Fibroblast of mammary gland (primary cell): ENCODE measurements at regions not wholly inside any gene's neighbourhood (a gene's known extent, or its start where the extent isn't known, plus 50 kb on each side); places are given as distances from the start of the nearest gene placed in this dataset.

ENCODE experiments used
- DNase-seq: peaks from one replicate; pipeline ENCODE4 v3.0.0-alpha.2; 2010; ENCODE audit warnings: low read depth
- H3K4me3 ChIP-seq: 2 replicates; pipeline ENCODE4 v1.5.1; 2011; ENCODE audit warnings: low read depth, mild to moderate bottlenecking, low read length, moderate library complexity; ENCODE audit not compliant: control insufficient read depth
- TF ChIP-seq, protein P1 (sequence below): conservative IDR thresholded peaks from 2 replicates; pipeline ENCODE4 v1.5.1; 2011; ENCODE audit warnings: low read depth, low read length, inconsistent platforms; ENCODE audit not compliant: control insufficient read depth, insufficient read depth

DNA sequence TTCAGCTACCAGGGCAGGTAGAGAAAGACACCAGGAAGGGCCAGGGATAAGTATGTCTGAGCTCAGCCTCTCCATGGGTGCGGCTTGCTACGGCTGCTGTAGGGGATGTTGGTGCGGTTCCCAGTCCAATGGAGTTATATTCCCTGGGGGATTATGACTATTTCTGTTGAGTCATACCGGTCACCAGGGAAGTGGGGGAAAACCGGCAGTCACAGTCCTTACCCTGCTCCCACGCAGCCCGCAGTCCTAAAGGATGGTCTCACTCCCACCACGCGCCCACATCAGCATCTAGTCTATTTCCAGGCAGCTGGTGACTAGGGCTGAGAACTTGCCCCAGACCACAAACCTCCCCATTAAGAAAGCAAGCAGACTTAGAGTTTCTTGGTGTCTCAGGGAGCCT lies 191.6 kb downstream of the VEGFC start:
- TF ChIP-seq, protein P1, sequence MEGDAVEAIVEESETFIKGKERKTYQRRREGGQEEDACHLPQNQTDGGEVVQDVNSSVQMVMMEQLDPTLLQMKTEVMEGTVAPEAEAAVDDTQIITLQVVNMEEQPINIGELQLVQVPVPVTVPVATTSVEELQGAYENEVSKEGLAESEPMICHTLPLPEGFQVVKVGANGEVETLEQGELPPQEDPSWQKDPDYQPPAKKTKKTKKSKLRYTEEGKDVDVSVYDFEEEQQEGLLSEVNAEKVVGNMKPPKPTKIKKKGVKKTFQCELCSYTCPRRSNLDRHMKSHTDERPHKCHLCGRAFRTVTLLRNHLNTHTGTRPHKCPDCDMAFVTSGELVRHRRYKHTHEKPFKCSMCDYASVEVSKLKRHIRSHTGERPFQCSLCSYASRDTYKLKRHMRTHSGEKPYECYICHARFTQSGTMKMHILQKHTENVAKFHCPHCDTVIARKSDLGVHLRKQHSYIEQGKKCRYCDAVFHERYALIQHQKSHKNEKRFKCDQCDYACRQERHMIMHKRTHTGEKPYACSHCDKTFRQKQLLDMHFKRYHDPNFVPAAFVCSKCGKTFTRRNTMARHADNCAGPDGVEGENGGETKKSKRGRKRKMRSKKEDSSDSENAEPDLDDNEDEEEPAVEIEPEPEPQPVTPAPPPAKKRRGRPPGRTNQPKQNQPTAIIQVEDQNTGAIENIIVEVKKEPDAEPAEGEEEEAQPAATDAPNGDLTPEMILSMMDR: no peak
- H3K4me3 ChIP-seq: no peak overlapping the region
- peak; percentile 83 for DNase-seq

DNA sequence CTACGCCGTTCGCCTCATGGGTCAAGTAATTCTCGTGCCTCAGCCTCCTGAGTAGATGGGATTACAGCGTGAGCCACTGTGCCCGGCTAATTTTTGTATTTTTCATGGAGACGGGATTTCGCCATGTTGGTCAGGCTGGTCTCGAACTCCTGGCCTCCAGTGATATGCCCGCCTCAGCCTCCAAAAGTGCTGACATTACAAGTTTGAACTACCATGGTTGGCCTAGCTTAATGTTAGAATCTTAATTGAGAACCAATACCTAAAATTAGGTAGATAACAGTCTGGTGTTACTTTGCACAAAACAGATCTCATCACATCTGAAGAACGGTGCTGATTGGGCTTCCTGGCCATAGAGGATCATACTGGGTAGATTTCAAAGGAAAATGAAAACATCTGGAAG lies 184.9 kb downstream of the VEGFC start:
- TF ChIP-seq, protein P1: no peak
- no peak for DNase-seq
- no peak overlapping the region for H3K4me3 ChIP-seq

DNA sequence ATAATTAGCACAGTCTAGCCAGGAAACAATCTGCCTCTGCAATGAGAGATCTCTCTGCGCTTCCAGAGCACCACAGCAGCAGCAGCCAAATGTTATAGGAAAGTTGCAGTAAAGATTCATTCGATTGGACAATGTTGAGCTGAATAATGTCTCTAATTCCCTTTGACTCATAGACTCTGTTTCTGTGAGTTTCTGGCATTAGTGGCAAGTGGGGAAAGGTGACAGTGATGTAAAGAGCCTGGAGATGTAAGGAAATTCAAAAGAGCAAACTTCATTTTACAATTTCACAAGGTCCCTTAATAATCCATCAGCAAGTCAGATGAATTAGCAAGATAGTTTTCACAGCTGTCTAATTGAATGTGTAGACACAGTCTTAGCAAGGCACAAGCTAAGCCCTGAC lies 184.4 kb downstream of the VEGFC start:
- TF ChIP-seq, protein P1: no peak
- no peak overlapping the region for H3K4me3 ChIP-seq
- no peak for DNase-seq

DNA sequence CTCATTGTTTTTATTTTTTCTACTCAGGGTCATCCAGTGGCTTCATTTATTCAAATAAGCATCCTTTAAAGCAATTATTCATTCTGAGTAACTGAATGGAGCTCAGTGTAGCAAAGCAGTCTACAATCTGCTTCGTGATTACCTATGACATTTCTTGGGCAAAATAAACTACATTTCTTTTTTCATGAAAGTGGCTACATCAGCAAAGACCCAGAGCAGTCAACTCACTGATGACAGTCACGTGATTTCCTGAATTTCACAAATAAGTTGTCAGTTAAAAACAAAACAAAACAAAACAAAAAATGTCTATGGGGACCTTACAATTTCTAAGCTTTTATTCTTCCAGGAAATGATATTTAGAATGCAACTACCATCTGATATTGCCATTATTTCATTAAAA lies 182.1 kb downstream of the VEGFC start:
- DNase-seq: no peak
- TF ChIP-seq, protein P1: no peak
- H3K4me3 ChIP-seq: no peak overlapping the region

DNA sequence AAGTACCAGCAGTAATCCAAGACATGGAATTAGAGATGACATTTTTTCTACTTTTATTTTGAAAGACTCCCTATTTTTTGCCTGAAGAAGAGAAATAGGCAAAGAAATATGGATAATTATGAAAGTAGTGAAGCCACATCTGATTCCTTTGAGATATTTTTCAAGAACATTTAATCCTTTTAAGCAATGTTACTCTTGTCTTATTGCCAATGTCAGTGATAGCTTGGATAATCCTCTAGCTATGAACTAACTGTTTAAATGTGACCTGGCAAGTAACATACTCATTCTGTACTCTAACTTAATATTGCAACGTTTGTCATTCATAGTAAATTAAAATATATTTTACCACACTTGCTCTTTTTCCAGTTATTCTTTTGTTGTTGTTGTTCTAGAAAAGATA lies 181.3 kb downstream of the VEGFC start:
- TF ChIP-seq, protein P1: no peak
- no peak overlapping the region for H3K4me3 ChIP-seq
- DNase-seq: no peak

DNA sequence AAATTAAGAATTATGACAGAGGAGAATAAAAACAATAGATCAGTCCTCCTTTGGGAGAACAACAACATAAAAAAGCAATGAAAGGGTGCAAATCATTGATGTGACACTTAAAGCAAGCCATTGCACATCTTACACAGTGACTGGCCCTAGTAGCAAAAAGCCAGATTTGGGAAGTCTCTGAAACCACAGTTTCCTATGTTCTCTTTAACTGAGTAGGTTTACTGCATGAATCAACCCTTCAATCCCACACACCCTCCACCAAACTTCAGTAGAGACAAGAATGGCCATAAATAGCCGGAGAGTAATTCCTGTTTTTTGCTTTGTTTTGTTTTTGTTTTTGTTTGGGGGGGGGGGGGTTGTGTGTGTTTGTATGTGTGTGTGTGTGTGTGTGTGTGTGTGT lies 180.8 kb downstream of the VEGFC start:
- DNase-seq: no peak
- TF ChIP-seq, protein P1: no peak
- no peak overlapping the region for H3K4me3 ChIP-seq

DNA sequence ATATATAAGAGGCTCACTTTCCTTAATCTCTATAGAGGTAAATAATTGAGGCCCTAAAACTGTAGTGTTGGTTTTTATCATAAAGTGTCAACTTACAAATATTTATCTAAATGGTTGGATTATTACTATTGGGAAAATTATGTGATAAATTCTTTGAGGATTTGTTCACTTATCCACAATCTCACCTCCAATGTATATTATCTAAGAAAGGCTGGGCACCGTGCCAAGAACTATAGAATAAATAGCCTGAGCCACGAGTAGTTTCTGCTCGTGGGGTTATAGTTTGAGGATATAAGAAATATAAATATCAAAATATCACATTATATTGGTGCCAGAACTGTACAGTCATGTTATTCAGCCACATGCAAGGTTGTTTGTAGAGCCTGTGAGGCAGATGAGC lies 177.9 kb downstream of the VEGFC start:
- no peak overlapping the region for H3K4me3 ChIP-seq
- TF ChIP-seq, protein P1: no peak
- no peak for DNase-seq
